ENCODE measurements at regions not wholly inside any gene's neighbourhood (a gene's known extent, or its start where the extent isn't known, plus 50 kb on each side); places are given as distances from the start of the nearest gene placed in this dataset.

- DNase-seq (no peak), ATAC-seq (peak in 2 of 4 donors; percentile 24 to 57)
- no peak for TF ChIP-seq CTCF (IDR thresholded peaks at IDR 0.05)
- no peak for TF ChIP-seq POLR2A (IDR thresholded peaks at IDR 0.05)
- no peaks in the 10 kb centered on the region for H3K4me1 ChIP-seq
- intact Hi-C loops (cut with DNase I): no loop called here
- H3K4me3 ChIP-seq: no peak overlapping the region
- no peaks in the 10 kb centered on the region for H3K36me3 ChIP-seq
- WGBS, 4 donors: 30 to 40% (median 36%) methylated on average over 2 of the region's 2 CpGs
- H3K9me3 ChIP-seq: no peaks in the 10 kb centered on the region
- H3K27ac ChIP-seq: peak overlapping the region in 6 of 12 donors; percentile 3 to 67 (median 18)
- no peaks in the 10 kb centered on the region for H3K27me3 ChIP-seq
Observed at GRCh38 chr5:72041654-72042053, 65.6 kb upstream of the MAP1B start.

DNA sequence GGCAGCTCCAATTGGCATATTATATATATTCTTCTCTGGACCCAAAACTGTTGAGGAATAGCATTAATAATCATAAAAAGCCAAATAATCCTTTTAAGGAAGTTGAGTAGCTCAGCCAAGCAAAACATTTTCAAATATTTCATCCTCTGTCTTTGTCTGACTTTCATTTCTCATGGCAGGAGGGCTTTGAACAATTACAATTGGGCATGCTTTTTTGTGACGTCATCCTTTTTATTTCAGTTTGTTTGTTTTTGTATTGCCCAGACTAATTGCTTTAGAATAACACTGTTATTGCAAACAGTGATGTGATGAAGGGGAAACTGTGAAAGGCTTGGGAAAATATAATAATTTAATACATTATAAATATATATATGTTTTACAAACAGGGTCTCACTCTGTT lies 65.2 kb upstream of the MAP1B start:
- 48 to 74% (median 65%) methylated on average over 1 of the region's 1 CpG for WGBS, 4 donors
- Histone ChIP-seq H3K27me3 (no peaks in the 10 kb centered on the region), H3K9me3 (peaks cover 0 to 3% (median under 1%) of the 10 kb centered on the region in 12 donors), H3K36me3 (no peaks in the 10 kb centered on the region), H3K27ac (peak overlapping the region in 5 of 12 donors; percentile 0 to 34 (median 7)), H3K4me1 (no peaks in the 10 kb centered on the region), H3K4me3 (no peak overlapping the region)
- ATAC-seq: no peak
- intact Hi-C loops (cut with DNase I): no loop called here
- no peak for DNase-seq
- TF ChIP-seq CTCF (IDR thresholded peaks at IDR 0.05) (no peak), POLR2A (IDR thresholded peaks at IDR 0.05) (no peak)

DNA sequence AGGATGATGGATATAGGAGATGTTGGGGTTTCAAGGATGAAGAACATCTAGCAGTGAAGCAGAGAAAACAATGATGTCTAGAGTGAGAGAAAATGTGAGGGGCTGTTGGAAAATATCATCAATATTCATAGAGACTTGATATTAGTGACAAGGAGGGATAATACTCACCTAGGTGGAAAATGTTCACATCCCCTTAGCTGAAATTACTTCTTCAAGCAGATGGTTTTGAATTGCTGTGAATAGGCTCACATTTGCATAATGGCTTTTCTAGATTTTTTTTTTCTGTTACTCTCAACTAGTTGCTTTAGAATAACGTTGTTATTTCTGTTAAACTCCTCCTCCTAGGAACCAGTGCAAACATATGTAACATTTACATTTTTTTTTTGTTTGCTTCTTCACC lies 61.6 kb upstream of the MAP1B start:
- H3K4me1 ChIP-seq: no peaks in the 10 kb centered on the region
- DNase-seq (no peak), ATAC-seq (no peak)
- TF ChIP-seq POLR2A (IDR thresholded peaks at IDR 0.05): no peak
- no peak for TF ChIP-seq CTCF (IDR thresholded peaks at IDR 0.05)
- WGBS, 4 donors: 40 to 57% (median 48%) methylated on average over 1 of the region's 1 CpG
- H3K9me3 ChIP-seq: peaks cover 0 to 10% (median 6%) of the 10 kb centered on the region in 12 donors
- no peak overlapping the region for H3K4me3 ChIP-seq
- H3K36me3 ChIP-seq: no peaks in the 10 kb centered on the region
- intact Hi-C loops (cut with DNase I): no loop called here
- no peak overlapping the region for H3K27ac ChIP-seq
- no peaks in the 10 kb centered on the region for H3K27me3 ChIP-seq

GRCh38 chr5:72046106-72046505 lies 61.2 kb upstream of the MAP1B start:
- 80 to 86% (median 82%) methylated on average over 1 of the region's 1 CpG for WGBS, 4 donors
- Histone ChIP-seq H3K27ac (no peak overlapping the region), H3K4me3 (no peak overlapping the region), H3K27me3 (no peaks in the 10 kb centered on the region), H3K4me1 (no peaks in the 10 kb centered on the region), H3K36me3 (no peaks in the 10 kb centered on the region), H3K9me3 (peaks cover 0 to 10% (median 6%) of the 10 kb centered on the region in 12 donors)
- intact Hi-C loops (cut with DNase I): no loop called here
- DNase-seq (no peak), ATAC-seq (no peak)
- TF ChIP-seq CTCF (IDR thresholded peaks at IDR 0.05) (no peak), POLR2A (IDR thresholded peaks at IDR 0.05) (no peak)
